ENCODE measurements at regions not wholly inside any gene's neighbourhood (a gene's known extent, or its start where the extent isn't known, plus 50 kb on each side); places are given as distances from the start of the nearest gene placed in this dataset.

DNA sequence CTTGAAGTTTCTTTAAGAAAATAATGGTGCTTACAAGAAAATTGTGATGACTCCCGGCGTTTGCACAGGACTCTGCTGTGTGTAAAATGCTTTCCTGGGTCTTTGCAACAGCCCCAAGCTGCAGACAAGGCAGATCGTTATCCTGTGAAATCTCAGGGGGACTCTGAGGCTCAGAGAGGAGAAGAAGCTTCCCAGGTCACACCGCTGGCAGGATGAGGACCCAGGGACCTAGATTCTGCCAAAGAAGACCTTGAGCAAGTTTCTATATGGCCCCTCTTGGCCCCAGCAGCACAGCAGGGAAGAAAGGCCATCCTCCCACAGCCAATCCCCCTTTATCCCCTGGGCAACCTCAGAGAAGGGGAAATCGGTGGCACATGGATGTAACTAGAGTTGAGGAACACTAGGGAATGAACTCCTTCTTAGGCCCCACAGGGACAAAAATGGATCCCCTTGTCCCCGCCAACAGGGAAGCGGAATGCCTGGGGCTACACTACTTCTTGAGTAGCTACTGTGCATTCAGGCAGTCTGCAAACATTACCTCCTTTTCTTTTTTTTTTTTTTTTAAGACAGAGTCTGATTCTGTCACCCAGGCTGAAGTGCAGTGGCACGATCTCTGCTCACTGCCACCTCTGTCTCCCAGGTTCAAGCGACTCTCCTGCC is 72.8 kb downstream of the CPN2 start:
- intact Hi-C loops (cut with micrococcal nuclease), result no loop called here
- Histone ChIP-seq H4K20me1 (ENCODE audit: insufficient read depth, low read length) (no peaks in the 10 kb centered on the region), H3K79me2 (ENCODE audit: insufficient read depth, low read length) (no peaks in the 10 kb centered on the region), H3K27me3 (ENCODE audit: control insufficient read depth in 2 of 2, insufficient read depth in 2 of 2, low read length in 2 of 2) (no peaks in the 10 kb centered on the region), H3K4me3 (replicated peaks in 1 of 3; ENCODE audit: low read depth in 2 of 3, low read length in 3 of 3) (no peak overlapping the region), H3K4me1 (ENCODE audit: control insufficient read depth in 1 of 2, insufficient read depth in 2 of 2, low read length in 2 of 2) (no peaks in the 10 kb centered on the region), H3K4me2 (replicated peaks; ENCODE audit: extremely low read depth, low read length, poor library complexity, severe bottlenecking) (no peak overlapping the region), H3K27ac (ENCODE audit: low read depth in 1 of 2, low read length in 2 of 2) (no peak overlapping the region), H2AFZ (ENCODE audit: insufficient read depth, low read depth, low read length, poor library complexity, severe bottlenecking) (no peak overlapping the region), H3K9ac (ENCODE audit: insufficient read depth, low read length, poor library complexity, severe bottlenecking) (no peak overlapping the region), H3K36me3 (replicated peaks in 1 of 2; ENCODE audit: control insufficient read depth in 1 of 2, insufficient read depth in 2 of 2, low read length in 2 of 2) (no peaks in the 10 kb centered on the region), H3K9me3 (replicated peaks in 1 of 2; ENCODE audit: control insufficient read depth in 1 of 2, insufficient read depth in 1 of 2, low read length in 2 of 2) (no peaks in the 10 kb centered on the region)
- no peak for DNase-seq
- Mint-ChIP-seq H3K27me3 (ENCODE audit: low read depth in 3 of 3) (peaks cover 2 to 11% (median 6%) of the 10 kb centered on the region in 3 donors), H3K4me1 (no peaks in the 10 kb centered on the region), H3K36me3 (no peaks in the 10 kb centered on the region), H3K9me3 (no peaks in the 10 kb centered on the region), H3K27ac (no peak overlapping the region), H3K4me3 (no peak overlapping the region)
- 95% methylated on average over 6 of the region's 9 CpGs for WGBS (ENCODE audit: insufficient coverage)
- TF ChIP-seq, protein P1, sequence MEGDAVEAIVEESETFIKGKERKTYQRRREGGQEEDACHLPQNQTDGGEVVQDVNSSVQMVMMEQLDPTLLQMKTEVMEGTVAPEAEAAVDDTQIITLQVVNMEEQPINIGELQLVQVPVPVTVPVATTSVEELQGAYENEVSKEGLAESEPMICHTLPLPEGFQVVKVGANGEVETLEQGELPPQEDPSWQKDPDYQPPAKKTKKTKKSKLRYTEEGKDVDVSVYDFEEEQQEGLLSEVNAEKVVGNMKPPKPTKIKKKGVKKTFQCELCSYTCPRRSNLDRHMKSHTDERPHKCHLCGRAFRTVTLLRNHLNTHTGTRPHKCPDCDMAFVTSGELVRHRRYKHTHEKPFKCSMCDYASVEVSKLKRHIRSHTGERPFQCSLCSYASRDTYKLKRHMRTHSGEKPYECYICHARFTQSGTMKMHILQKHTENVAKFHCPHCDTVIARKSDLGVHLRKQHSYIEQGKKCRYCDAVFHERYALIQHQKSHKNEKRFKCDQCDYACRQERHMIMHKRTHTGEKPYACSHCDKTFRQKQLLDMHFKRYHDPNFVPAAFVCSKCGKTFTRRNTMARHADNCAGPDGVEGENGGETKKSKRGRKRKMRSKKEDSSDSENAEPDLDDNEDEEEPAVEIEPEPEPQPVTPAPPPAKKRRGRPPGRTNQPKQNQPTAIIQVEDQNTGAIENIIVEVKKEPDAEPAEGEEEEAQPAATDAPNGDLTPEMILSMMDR (IDR thresholded peaks at IDR 0.05), result no peak

DNA sequence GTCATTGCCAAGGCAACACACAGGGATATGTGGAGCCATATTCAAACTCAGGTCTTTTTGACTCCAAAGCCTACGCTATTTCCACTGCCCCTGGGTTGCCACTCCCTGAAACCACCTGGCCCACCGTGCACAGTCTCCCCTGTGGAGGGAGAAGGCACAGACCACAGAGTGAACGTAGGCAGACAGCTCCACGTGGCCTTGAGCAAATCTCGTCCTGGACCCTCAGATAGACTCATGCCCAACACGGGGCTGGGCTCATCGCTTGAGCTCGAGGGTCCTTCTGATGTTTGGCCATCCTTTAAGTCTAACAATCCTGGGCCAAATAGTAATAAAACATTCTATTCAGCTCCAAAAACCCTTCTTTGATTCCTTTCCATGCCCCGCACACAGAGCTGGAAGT is 72.0 kb downstream of the CPN2 start:
- H3K9me3 ChIP-seq (replicated peaks in 1 of 2; ENCODE audit: control insufficient read depth in 1 of 2, insufficient read depth in 1 of 2, low read length in 2 of 2), result no peaks in the 10 kb centered on the region
- no peak overlapping the region for H3K27ac ChIP-seq (ENCODE audit: low read depth in 1 of 2, low read length in 2 of 2)
- no peaks in the 10 kb centered on the region for H3K36me3 Mint-ChIP-seq
- H3K4me2 ChIP-seq (replicated peaks; ENCODE audit: extremely low read depth, low read length, poor library complexity, severe bottlenecking), result no peak overlapping the region
- H3K4me1 Mint-ChIP-seq, result no peaks in the 10 kb centered on the region
- no peaks in the 10 kb centered on the region for H3K4me1 ChIP-seq (ENCODE audit: control insufficient read depth in 1 of 2, insufficient read depth in 2 of 2, low read length in 2 of 2)
- no peak overlapping the region for H3K4me3 ChIP-seq (replicated peaks in 1 of 3; ENCODE audit: low read depth in 2 of 3, low read length in 3 of 3)
- no peak overlapping the region for H3K9ac ChIP-seq (ENCODE audit: insufficient read depth, low read length, poor library complexity, severe bottlenecking)
- H3K27me3 ChIP-seq (ENCODE audit: control insufficient read depth in 2 of 2, insufficient read depth in 2 of 2, low read length in 2 of 2), result no peaks in the 10 kb centered on the region
- no peak overlapping the region for H3K27ac Mint-ChIP-seq
- no peak overlapping the region for H2AFZ ChIP-seq (ENCODE audit: insufficient read depth, low read depth, low read length, poor library complexity, severe bottlenecking)
- H3K27me3 Mint-ChIP-seq (ENCODE audit: low read depth in 3 of 3), result peaks cover 3 to 11% (median 6%) of the 10 kb centered on the region in 3 donors
- TF ChIP-seq, protein P1 (IDR thresholded peaks at IDR 0.05), result no peak
- H3K36me3 ChIP-seq (replicated peaks in 1 of 2; ENCODE audit: control insufficient read depth in 1 of 2, insufficient read depth in 2 of 2, low read length in 2 of 2), result no peaks in the 10 kb centered on the region
- DNase-seq, result no peak
- H3K4me3 Mint-ChIP-seq, result no peak overlapping the region
- intact Hi-C loops (cut with micrococcal nuclease), result no loop called here
- H3K79me2 ChIP-seq (ENCODE audit: insufficient read depth, low read length), result no peaks in the 10 kb centered on the region
- peaks cover 0 to under 1% (median 0%) of the 10 kb centered on the region in 7 donors for H3K9me3 Mint-ChIP-seq
- 95% methylated on average over 9 of the region's 9 CpGs for WGBS (ENCODE audit: insufficient coverage)
- no peaks in the 10 kb centered on the region for H4K20me1 ChIP-seq (ENCODE audit: insufficient read depth, low read length)
